BLaER1 (cell line): ENCODE measurements at regions not wholly inside any gene's neighbourhood (a gene's known extent, or its start where the extent isn't known, plus 50 kb on each side); places are given as distances from the start of the nearest gene placed in this dataset.

Source experiments
- H3K27ac ChIP-seq: shearing (Covaris generic); formaldehyde crosslinking; 2 replicates; pipeline ENCODE4 v1.8.1; 2022
- H3K27me3 ChIP-seq: shearing (Covaris generic); formaldehyde crosslinking; 2 replicates; pipeline ENCODE4 v1.8.1; 2022
- H3K36me3 ChIP-seq: shearing (Covaris generic); formaldehyde crosslinking; 2 replicates; pipeline ENCODE4 v1.8.1; 2022
- H3K4me1 ChIP-seq: shearing (Covaris generic); formaldehyde crosslinking; 2 replicates; pipeline ENCODE4 v1.8.1; 2022
- H3K4me2 ChIP-seq: shearing (Covaris generic); formaldehyde crosslinking; 2 replicates; pipeline ENCODE4 v1.8.1; 2022
- H3K4me3 ChIP-seq: shearing (Covaris generic); formaldehyde crosslinking; 2 replicates; pipeline ENCODE4 v1.8.1; 2022
- H3K9ac ChIP-seq: shearing (Covaris generic); formaldehyde crosslinking; 2 replicates; pipeline ENCODE4 v1.8.1; 2022
- H3K9me3 ChIP-seq: shearing (Covaris generic); formaldehyde crosslinking; 2 replicates; pipeline ENCODE4 v1.8.1; 2022
- H4K20me1 ChIP-seq: shearing (Covaris generic); formaldehyde crosslinking; 2 replicates; pipeline ENCODE4 v1.8.1; 2022
- Cebpa-rat ChIP-seq: shearing (Covaris generic); IDR thresholded peaks from 2 replicates; pipeline ENCODE4 v1.8.1; 2022

- no peak overlapping the region for H3K27ac ChIP-seq
- no peaks in the 10 kb centered on the region for H3K27me3 ChIP-seq
- H3K4me1 ChIP-seq: no peaks in the 10 kb centered on the region
- H3K4me2 ChIP-seq: no peak overlapping the region
- no peaks in the 10 kb centered on the region for H4K20me1 ChIP-seq
- H3K9me3 ChIP-seq: no peaks in the 10 kb centered on the region
- H3K4me3 ChIP-seq: no peak overlapping the region
- H3K36me3 ChIP-seq: no peaks in the 10 kb centered on the region
- H3K9ac ChIP-seq: no peak overlapping the region
- no peak for TF ChIP-seq Cebpa-rat
These were observed 201.5 kb upstream of the PITX2 start for GRCh38 chr4:110824344-110824743.

- no peak overlapping the region for H3K9ac ChIP-seq
- H3K4me1 ChIP-seq: no peaks in the 10 kb centered on the region
- H4K20me1 ChIP-seq: no peaks in the 10 kb centered on the region
- H3K4me2 ChIP-seq: no peak overlapping the region
- no peaks in the 10 kb centered on the region for H3K9me3 ChIP-seq
- no peaks in the 10 kb centered on the region for H3K27me3 ChIP-seq
- no peak overlapping the region for H3K27ac ChIP-seq
- TF ChIP-seq Cebpa-rat: no peak
- H3K36me3 ChIP-seq: no peaks in the 10 kb centered on the region
- no peak overlapping the region for H3K4me3 ChIP-seq
These were observed 203.8 kb upstream of the PITX2 start for GRCh38 chr4:110826656-110827055.

GRCh38 chr4:110830461-110830860, 207.6 kb upstream of the PITX2 start:
- no peaks in the 10 kb centered on the region for H3K36me3 ChIP-seq
- no peak overlapping the region for H3K9ac ChIP-seq
- no peak overlapping the region for H3K27ac ChIP-seq
- H3K9me3 ChIP-seq: no peaks in the 10 kb centered on the region
- H3K4me3 ChIP-seq: no peak overlapping the region
- H3K4me2 ChIP-seq: no peak overlapping the region
- H3K4me1 ChIP-seq: no peaks in the 10 kb centered on the region
- no peaks in the 10 kb centered on the region for H4K20me1 ChIP-seq
- no peaks in the 10 kb centered on the region for H3K27me3 ChIP-seq
- no peak for TF ChIP-seq Cebpa-rat

- Histone ChIP-seq H3K27me3 (no peaks in the 10 kb centered on the region), H3K27ac (no peak overlapping the region), H3K4me3 (no peak overlapping the region), H3K36me3 (no peaks in the 10 kb centered on the region), H3K9ac (no peak overlapping the region), H3K4me2 (no peak overlapping the region), H4K20me1 (no peaks in the 10 kb centered on the region), H3K4me1 (no peaks in the 10 kb centered on the region), H3K9me3 (no peaks in the 10 kb centered on the region)
- TF ChIP-seq Cebpa-rat: no peak
These were observed 215.1 kb upstream of the PITX2 start for GRCh38 chr4:110837896-110838450.

GRCh38 chr4:110840221-110840654, 217.4 kb upstream of the PITX2 start:
- H3K27ac ChIP-seq: no peak overlapping the region
- H3K4me3 ChIP-seq: no peak overlapping the region
- H3K36me3 ChIP-seq: no peaks in the 10 kb centered on the region
- no peak for TF ChIP-seq Cebpa-rat
- H4K20me1 ChIP-seq: no peaks in the 10 kb centered on the region
- H3K9ac ChIP-seq: no peak overlapping the region
- H3K4me2 ChIP-seq: no peak overlapping the region
- H3K27me3 ChIP-seq: no peaks in the 10 kb centered on the region
- H3K9me3 ChIP-seq: no peaks in the 10 kb centered on the region
- no peaks in the 10 kb centered on the region for H3K4me1 ChIP-seq

GRCh38 chr4:110848787-110849186, 225.9 kb upstream of the PITX2 start:
- no peak overlapping the region for H3K4me2 ChIP-seq
- no peak overlapping the region for H3K4me3 ChIP-seq
- H3K27me3 ChIP-seq: no peaks in the 10 kb centered on the region
- no peaks in the 10 kb centered on the region for H3K9me3 ChIP-seq
- no peaks in the 10 kb centered on the region for H4K20me1 ChIP-seq
- no peak overlapping the region for H3K9ac ChIP-seq
- no peaks in the 10 kb centered on the region for H3K36me3 ChIP-seq
- no peak for TF ChIP-seq Cebpa-rat
- H3K4me1 ChIP-seq: no peaks in the 10 kb centered on the region
- H3K27ac ChIP-seq: no peak overlapping the region

- no peaks in the 10 kb centered on the region for H3K4me1 ChIP-seq
- H3K36me3 ChIP-seq: no peaks in the 10 kb centered on the region
- H3K27me3 ChIP-seq: no peaks in the 10 kb centered on the region
- TF ChIP-seq Cebpa-rat: no peak
- H3K27ac ChIP-seq: no peak overlapping the region
- no peak overlapping the region for H3K4me3 ChIP-seq
- no peak overlapping the region for H3K9ac ChIP-seq
- H4K20me1 ChIP-seq: no peaks in the 10 kb centered on the region
- no peak overlapping the region for H3K4me2 ChIP-seq
- no peaks in the 10 kb centered on the region for H3K9me3 ChIP-seq
These were observed 226.6 kb upstream of the PITX2 start for GRCh38 chr4:110849461-110849860.

- H3K4me3 ChIP-seq: no peak overlapping the region
- no peaks in the 10 kb centered on the region for H3K36me3 ChIP-seq
- no peaks in the 10 kb centered on the region for H4K20me1 ChIP-seq
- no peaks in the 10 kb centered on the region for H3K27me3 ChIP-seq
- no peak overlapping the region for H3K9ac ChIP-seq
- H3K9me3 ChIP-seq: no peaks in the 10 kb centered on the region
- no peak overlapping the region for H3K27ac ChIP-seq
- H3K4me1 ChIP-seq: no peaks in the 10 kb centered on the region
- TF ChIP-seq Cebpa-rat: no peak
- no peak overlapping the region for H3K4me2 ChIP-seq
These were observed 227.9 kb upstream of the PITX2 start for GRCh38 chr4:110850461-110851442.

- Histone ChIP-seq H4K20me1 (no peaks in the 10 kb centered on the region), H3K27me3 (no peaks in the 10 kb centered on the region), H3K9ac (no peak overlapping the region), H3K4me2 (no peak overlapping the region), H3K9me3 (no peaks in the 10 kb centered on the region), H3K4me3 (no peak overlapping the region), H3K36me3 (no peaks in the 10 kb centered on the region), H3K4me1 (no peaks in the 10 kb centered on the region), H3K27ac (no peak overlapping the region)
- no peak for TF ChIP-seq Cebpa-rat
These were observed 229.1 kb upstream of the PITX2 start for GRCh38 chr4:110851989-110852388.

- no peaks in the 10 kb centered on the region for H4K20me1 ChIP-seq
- no peak for TF ChIP-seq Cebpa-rat
- H3K4me2 ChIP-seq: no peak overlapping the region
- no peaks in the 10 kb centered on the region for H3K4me1 ChIP-seq
- no peak overlapping the region for H3K9ac ChIP-seq
- no peak overlapping the region for H3K27ac ChIP-seq
- no peaks in the 10 kb centered on the region for H3K9me3 ChIP-seq
- H3K27me3 ChIP-seq: no peaks in the 10 kb centered on the region
- H3K4me3 ChIP-seq: no peak overlapping the region
- no peaks in the 10 kb centered on the region for H3K36me3 ChIP-seq
These were observed 229.9 kb upstream of the PITX2 start for GRCh38 chr4:110852793-110853192.
